GM12891 (cell line): ENCODE measurements at regions not wholly inside any gene's neighbourhood (a gene's known extent, or its start where the extent isn't known, plus 50 kb on each side); places are given as distances from the start of the nearest gene placed in this dataset.

ENCODE experiments used
- PAX5 ChIP-seq: IDR thresholded peaks from 2 replicates; pipeline ENCODE4 v1.6.1; 2011; ENCODE audit warnings: low read length, moderate library complexity, mild to moderate bottlenecking; ENCODE audit not compliant: insufficient read depth, severe bottlenecking
- POLR2A ChIP-seq: IDR thresholded peaks from 2 replicates; pipeline ENCODE4 v1.6.1; 2011; ENCODE audit warnings: low read depth, low read length, control low read depth
- POLR2AphosphoS5 ChIP-seq: IDR thresholded peaks from 2 replicates; pipeline ENCODE4 v1.6.1; 2011; ENCODE audit warnings: low read depth, low read length, control low read depth
- SPI1 ChIP-seq: IDR thresholded peaks from 2 replicates; pipeline ENCODE4 v1.6.1; 2011; ENCODE audit warnings: low read depth, low read length, control low read depth
- TAF1 ChIP-seq: IDR thresholded peaks from 2 replicates; pipeline ENCODE4 v1.6.1; 2011; ENCODE audit warnings: low read depth, low read length, control low read depth

DNA sequence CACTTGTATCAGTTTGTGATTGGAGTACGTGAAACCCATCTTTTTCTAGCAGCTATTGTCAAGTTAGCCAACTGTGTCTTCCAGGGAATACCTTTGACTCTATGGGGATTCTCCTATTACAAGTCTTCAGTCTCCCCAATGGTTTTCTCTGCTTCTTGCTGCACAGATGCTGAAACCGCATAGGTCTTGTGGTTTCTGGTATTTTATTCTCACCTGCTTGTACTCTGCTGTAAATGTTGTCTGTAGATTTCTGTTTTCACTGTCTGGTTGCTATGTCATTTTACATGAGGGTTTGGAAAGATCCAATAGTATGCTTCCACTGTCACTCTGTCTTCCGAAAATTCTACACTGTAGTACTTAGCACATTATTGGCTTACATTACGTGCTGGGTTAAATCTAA is 1196.9 kb upstream of the C9orf72 start:
- TF ChIP-seq POLR2AphosphoS5 (no peak), POLR2A (no peak), TAF1 (no peak), PAX5 (no peak), SPI1 (no peak)
